HG03575 (cell line): ENCODE measurements at regions not wholly inside any gene's neighbourhood (a gene's known extent, or its start where the extent isn't known, plus 50 kb on each side); places are given as distances from the start of the nearest gene placed in this dataset.

Source experiments
- ATAC-seq: cut with Tn5 transposase; IDR thresholded peaks from one replicate; pipeline ENCODE4 v1.9.1; 2021; ENCODE audit not compliant: unreplicated experiment, insufficient number of reproducible peaks, low FRiP score; ENCODE audit errors: extremely low read depth

GRCh38 chr7:52151559-52151958, 835.0 kb upstream of the COBL start:
- ATAC-seq, result no peak

DNA sequence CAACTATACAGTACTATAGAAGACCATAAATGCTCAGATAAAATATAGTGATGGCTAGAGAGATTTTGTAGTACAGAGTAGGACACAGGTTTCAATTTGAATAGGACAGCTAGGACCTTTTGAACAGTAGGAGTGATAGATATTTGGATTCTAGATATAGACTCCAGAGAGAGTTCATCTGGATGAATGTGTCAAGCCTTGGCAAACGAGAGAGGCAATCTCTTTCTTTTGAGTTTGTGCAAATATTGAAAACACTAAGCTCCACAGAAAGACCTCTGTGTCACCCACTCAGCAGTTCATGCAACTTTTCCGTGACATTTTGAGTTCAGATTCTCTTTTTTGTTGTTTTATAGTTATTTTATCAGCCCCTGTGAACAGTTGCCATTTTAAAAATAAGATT, 834.3 kb upstream of the COBL start:
- ATAC-seq, result no peak

DNA sequence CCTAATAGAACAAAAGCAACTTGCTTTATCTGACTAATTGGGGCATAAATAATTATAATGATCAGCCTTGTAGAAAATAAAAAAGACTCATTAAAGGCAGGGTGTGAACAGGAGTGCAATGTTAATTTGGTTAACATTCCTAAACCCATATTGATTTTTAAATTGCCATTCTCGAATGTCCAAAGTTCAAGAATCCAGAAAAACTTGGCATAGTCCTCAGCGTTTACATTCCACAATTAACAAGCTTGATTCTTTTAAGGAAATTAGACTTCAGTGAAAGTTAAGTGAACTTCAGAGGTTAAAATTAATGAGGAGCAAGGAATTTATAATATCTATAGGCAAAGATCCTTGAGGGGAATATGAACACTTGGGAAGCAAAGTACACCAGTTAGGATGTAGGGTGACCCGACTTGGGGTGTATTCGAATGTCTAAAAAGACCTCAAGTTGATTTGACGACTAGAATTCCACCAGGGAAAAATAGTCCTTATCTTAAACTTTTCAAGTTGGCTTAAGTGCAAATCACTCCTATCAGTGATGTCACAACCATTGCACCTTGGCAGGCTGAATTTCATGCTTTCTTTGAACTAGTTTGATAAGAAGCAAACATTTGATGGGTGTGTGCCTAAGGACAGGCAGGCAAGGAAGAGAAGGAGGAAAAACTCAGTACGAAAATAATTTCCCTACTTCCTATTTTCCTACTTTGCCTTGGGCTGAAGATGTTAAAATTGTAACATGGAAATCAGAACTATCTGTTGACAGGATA, 830.4 kb upstream of the COBL start:
- ATAC-seq, result no peak

DNA sequence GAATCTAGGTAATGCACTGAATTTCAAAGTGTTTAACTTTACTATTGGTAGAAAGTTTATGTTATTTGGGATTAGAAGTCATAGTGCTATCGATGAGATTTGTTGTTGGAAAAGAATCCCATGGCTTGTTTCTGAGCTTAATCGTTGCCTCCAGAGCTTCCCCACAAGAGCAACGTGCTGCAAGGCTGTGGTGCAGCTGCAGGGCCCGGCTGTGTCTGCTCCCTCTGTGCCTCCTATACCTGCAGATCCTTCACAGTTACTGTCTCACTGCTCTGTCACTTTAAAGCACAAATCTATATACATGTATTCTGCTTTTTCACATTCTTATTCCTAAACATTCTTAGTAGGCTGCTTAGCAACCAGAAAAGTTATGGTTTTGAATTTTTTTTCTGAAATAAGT, 826.6 kb upstream of the COBL start:
- no peak for ATAC-seq

DNA sequence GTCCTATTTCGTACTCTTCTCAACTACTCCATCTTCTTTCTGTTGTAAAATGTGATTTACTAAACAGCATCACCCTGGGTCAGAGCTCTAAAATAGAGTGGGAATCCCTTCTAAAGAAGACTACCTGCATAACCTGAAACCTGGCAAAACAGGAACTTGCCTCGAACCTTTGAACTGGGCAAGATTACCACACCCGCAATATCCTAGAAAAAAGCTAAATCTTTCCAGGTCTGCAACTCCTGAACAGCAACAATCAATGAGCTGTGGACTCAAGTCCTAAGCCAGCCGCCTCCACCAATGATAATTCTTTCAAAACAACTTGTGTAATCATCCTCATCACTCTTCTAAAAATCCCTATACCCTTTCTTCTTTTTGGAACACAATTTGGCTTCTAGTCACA, 824.2 kb upstream of the COBL start:
- no peak for ATAC-seq

DNA sequence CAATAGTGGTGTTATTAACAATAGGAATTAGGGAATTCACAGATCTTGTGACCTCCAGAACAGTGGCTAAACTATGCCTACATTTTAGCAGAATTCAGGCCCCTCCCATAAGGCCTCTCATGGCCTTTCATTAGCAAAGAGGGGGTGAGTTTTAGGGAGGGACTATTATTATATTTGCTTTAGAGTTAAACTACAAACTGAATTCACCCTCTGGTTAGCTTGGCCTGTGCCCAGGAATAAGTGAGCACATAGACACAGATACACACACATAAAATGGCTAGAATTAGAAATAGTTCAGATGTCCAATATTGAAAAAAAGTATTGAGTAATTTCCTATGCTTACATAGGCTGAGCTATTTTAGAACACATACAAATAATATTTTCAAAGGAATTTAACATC, 818.8 kb upstream of the COBL start:
- no peak for ATAC-seq

- ATAC-seq, result no peak
Measured at GRCh38 chr7:52129278-52129677, 812.7 kb upstream of the COBL start.

DNA sequence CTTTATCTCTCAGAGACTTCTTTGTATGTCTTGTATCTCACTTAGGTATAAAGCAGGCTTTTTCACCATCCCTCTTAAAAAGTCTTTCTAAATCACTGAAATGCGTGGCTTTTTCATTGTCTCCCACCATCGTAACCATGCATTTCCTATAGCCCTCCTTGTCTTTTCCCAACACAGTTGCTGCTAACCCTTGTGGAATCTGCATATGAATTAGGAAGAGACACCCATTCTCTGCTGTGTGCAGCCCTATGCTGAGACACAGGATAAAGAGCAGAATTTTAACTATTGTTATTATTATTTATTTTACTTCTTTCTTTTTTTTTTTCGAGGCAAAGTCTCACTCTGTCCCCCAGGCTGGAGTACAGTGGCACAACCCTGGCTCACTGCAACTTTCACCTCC, 804.3 kb upstream of the COBL start:
- no peak for ATAC-seq

- ATAC-seq, result no peak
Measured at GRCh38 chr7:52119537-52119936, 802.9 kb upstream of the COBL start.

- ATAC-seq, result no peak
Measured at GRCh38 chr7:52114509-52114908, 797.9 kb upstream of the COBL start.

DNA sequence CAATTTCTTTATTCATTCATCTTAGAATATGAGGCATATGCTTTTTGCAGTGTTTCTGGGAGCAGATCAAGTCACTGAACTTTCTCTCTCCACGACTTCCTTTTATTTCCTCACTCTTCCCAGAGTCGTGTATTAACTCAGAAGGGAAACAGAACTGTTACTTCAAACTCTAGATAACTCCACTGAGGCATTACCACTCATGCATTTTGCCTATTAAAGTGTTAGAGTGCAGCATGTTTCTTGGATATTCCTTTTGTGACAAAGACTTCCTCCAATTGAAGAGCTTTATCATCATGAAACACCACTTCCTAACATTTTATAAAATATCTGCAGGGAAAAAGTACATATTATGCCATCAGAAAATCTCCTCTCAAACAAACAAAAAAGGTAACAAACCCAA, 797.4 kb upstream of the COBL start:
- ATAC-seq, result no peak

GRCh38 chr7:52107355-52107754, 790.7 kb upstream of the COBL start:
- no peak for ATAC-seq

- ATAC-seq, result no peak
Measured at GRCh38 chr7:52095861-52096260, 779.3 kb upstream of the COBL start.

DNA sequence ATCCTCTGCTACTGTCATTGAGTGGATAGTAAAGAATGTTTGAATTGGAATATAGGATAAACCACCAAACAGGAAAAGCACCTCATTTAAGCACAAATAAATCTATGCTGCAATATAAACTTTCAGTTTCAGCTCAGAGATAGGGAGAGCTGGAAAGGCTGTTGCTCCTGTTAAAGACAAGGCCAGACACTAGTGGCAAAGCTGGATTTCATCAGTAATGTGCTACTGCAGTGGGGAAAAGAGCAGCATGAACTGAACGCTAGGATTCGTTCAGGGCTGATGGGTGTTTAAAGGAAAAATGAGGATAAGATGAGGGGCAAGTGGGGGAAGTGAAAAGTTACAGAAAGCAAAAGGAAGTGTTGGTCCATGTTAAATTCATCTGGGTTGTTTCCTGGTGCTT, 775.4 kb upstream of the COBL start:
- ATAC-seq, result no peak

DNA sequence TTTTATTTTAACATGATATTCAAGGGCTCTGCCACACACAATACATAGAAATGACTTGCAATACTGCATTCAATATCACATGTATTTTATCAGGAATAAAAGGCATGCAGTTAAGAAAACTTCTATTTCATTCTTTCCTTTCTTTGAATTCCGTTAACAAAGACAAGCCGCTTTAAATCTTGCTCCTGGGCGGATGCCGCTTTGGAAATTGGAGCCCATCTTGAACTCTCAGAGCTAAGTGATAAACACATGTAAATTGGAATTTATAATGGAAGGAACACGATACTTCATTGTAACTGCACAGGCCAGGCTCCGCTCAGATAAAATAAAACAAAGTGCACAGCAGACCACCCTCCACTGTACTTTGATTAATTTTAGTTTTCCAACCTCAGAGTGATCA, 774.5 kb upstream of the COBL start:
- ATAC-seq, result no peak

DNA sequence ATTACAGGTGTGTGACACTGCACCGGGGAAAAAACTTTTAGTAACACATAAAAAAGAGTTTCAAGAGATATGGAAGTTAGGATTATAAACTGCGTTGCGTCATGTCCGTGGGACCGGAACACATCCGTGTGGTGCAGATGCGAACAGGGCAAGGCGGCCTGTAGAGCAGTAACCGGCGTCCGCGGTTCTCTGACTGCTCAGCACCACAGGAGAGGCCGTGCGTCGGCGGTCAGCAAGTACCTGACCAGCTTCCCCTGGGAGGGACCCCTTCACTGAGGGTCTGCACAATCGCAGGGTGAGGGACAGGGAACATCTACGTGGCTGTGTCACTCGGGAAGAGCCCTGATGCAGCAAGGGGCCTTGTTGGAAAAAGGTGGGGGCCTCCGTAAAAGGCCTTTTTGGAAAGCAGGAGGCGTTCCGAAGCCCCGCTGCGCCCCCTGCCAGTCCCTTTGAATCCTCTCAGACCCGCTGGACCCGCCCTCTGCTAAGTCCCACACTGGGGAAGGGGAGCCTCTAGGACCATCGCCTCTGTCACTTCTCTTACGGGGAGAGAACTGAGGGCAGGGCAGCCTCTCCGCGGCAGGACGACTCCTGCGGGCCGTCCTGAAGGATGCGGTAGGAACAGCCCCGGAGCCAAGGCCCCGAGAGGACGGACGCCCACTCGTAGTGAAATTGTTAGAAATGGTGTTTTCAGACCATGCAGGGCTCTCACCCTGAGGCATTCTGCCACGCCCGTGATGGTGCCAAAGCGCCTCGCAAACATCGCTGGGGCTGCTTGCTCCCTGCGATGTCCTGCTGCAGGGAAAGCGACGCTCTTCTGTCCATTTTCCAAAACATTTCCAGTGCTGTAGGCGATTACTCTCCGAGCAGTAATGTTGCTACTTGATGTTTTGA, 771.6 kb upstream of the COBL start:
- ATAC-seq, result no peak

- ATAC-seq, result no peak
Measured at GRCh38 chr7:52085610-52086009, 769.0 kb upstream of the COBL start.

GRCh38 chr7:52080493-52080892, 763.9 kb upstream of the COBL start:
- ATAC-seq, result no peak

DNA sequence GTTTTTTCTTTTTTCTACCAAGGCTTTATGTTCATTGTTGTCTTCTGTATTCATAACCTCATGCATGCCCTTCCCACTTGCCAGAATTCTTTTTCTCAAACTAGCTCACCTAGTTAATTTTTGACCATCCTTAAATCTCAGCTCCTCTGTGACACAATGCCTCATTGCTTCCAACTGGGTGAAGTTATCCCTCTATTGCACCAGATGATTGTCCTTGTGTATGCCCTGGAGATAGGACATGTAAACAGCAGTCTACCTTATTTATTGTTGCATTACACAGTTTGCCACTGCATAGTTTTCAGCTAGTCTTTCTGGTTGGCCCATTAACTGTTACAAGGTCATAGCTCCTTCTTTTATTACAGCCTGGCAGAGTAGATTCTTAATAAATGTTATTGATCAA, 763.1 kb upstream of the COBL start:
- no peak for ATAC-seq

DNA sequence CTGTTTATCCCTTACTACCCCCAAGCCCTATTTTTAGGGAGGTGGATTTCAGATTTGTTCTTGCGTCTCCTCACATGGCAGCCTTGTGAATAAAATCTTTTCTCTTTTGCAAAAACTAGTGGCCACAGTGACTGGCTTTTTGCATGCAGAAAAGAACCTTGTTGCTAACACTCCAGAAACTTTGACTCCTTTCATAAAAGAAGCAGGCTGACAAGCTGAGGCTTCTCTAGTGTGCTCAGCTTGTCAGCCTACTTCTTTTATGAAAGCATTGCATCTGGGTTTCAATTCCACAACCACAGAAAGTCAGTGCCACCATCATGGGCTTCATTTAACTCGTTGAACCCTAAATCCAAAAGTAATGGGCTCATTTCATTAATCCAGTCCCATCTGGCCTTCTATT, 761.0 kb upstream of the COBL start:
- no peak for ATAC-seq
